BJ (cell line): ENCODE measurements at regions not wholly inside any gene's neighbourhood (a gene's known extent, or its start where the extent isn't known, plus 50 kb on each side); places are given as distances from the start of the nearest gene placed in this dataset.

Experiments used
- CTCF ChIA-PET: fragments of 350-600 bp; formaldehyde crosslinking; extraction: SDS; loops from one replicate; lab custom pipeline; 2021; ENCODE audit warnings: antibody characterized with exemption, inconsistent platforms; lab: Yijun Ruan, JAX
- POLR2A ChIA-PET: fragments of 300-600 bp; sonication (Branson Sonifier 250); formaldehyde crosslinking; extraction: SDS; loops from one replicate; lab custom pipeline; 2021; ENCODE audit warnings: antibody characterized with exemption; lab: Charles Lee
- DNase-seq: peaks from one replicate; pipeline ENCODE4 v3.0.0-alpha.2; 2011; ENCODE audit warnings: low read depth
- H3K27me3 ChIP-seq: 2 replicates; pipeline ENCODE4 v1.6.0; 2011; ENCODE audit warnings: low read length; ENCODE audit not compliant: control insufficient read depth, insufficient read depth
- H3K36me3 ChIP-seq: 2 replicates; pipeline ENCODE4 v1.5.1; 2011; ENCODE audit warnings: low read length; ENCODE audit not compliant: control insufficient read depth, insufficient read depth
- H3K4me3 ChIP-seq: 2 replicates; pipeline ENCODE4 v1.5.1; 2011; ENCODE audit warnings: low read depth, mild to moderate bottlenecking, control low read depth, low read length
- TF ChIP-seq, protein P1 (sequence below): IDR thresholded peaks from 2 replicates; pipeline ENCODE4 v1.5.1; 2011; ENCODE audit warnings: low read depth, mild to moderate bottlenecking, control low read depth, inconsistent platforms, low read length, moderate library complexity; ENCODE audit not compliant: insufficient read depth

DNA sequence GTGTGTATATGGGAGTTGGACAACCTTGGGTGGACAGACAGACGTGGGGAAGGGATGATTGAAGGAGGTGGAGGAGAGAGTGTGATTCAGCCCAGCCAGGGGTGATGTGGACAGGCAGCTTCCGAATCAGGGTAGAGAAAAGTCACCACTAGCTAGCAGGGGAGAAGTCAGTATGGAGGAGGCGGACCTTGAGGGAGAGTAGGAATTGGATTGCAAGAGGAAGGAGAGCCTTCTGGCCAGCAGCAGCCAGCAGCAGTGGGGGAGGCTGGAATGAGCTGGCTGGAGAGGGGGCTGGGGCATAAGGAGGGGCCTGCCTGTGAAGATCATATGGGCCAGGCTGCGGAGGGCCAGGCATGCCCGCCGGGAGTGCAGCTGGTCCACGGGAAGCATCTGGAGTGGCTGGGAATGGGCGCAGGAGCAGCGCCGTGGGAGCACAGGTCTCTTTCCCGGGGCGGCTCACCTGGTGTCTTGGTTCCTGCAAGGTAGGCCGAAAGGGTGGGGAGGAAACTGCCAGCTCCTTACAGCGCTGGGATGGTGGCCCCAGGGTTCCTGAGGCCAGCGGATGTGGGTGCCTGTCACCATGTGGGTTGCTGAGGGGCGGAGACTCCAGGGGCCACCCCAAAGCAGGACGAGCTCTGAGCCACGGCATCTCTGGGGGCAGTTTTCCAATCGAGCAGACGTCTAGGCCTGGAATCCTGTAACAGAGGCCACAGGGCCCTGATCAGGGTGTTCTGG, 235.3 kb downstream of the SEC14L1 start:
- H3K4me3 ChIP-seq, result peak overlapping the region; percentile 78
- POLR2A ChIA-PET, result interaction anchor here (0.9 kb wide), 1 partner anchor 53 kb away, joined by 4 read pairs; no protein-coding TSS in a partner anchor
- CTCF ChIA-PET, result interaction anchor here (0.5 to 2.1 kb wide), 14 partner anchors 11 to 119 kb away, joined by 3 to 6 read pairs (median 3); no protein-coding TSS in a partner anchor
- TF ChIP-seq, protein P1, sequence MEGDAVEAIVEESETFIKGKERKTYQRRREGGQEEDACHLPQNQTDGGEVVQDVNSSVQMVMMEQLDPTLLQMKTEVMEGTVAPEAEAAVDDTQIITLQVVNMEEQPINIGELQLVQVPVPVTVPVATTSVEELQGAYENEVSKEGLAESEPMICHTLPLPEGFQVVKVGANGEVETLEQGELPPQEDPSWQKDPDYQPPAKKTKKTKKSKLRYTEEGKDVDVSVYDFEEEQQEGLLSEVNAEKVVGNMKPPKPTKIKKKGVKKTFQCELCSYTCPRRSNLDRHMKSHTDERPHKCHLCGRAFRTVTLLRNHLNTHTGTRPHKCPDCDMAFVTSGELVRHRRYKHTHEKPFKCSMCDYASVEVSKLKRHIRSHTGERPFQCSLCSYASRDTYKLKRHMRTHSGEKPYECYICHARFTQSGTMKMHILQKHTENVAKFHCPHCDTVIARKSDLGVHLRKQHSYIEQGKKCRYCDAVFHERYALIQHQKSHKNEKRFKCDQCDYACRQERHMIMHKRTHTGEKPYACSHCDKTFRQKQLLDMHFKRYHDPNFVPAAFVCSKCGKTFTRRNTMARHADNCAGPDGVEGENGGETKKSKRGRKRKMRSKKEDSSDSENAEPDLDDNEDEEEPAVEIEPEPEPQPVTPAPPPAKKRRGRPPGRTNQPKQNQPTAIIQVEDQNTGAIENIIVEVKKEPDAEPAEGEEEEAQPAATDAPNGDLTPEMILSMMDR, result no peak
- peaks cover 3% of the 10 kb centered on the region; the same call in 1 of the 2 replicates for H3K36me3 ChIP-seq
- no peak for DNase-seq
- H3K27me3 ChIP-seq, result no peaks in the 10 kb centered on the region

DNA sequence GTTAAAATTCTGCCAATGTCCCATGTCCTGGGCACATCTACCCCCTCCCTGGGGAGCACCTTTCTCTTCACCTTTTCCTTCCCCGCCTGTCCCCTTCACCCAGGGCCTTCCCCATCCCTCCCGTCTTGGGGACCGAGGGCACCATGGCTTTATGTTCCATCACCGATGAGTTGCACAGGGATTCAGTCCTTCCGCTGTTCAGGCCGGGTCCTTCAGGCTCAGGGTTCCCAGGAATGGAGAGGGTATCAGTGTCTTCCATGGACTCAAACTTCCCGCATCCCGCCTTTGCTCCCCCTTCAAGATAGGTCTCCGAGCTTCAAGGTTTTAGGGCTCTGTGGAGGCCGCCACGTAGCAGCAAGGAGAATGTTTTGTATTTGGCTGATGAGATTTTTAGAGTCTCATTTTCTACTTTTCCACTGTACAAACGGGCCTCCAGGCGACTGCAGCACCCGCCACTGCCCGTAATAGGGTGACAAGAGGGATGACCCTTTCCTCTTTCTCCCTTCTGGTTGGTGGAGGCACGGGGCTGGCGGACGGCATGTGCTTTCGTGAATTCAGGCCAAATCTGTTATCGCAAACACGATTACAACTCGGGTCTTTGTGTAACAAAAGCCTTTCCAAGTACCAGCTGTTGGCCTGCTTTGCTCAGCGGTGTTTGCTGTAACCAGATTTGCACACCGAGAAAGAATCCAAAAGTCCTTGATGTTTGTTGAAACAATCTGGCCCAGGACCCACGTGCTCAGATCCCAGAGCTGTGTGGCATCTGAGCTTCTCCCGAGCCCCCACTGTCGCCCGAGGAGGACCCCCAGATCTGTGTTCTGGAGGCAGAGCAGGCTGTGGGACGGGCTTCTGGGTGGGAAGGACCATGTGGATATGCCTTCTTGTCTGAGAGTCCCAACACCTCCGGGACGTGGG, 236.3 kb downstream of the SEC14L1 start:
- POLR2A ChIA-PET, result interaction anchor here (0.7 kb wide), 1 partner anchor 27 kb away, joined by 4 read pairs; no protein-coding TSS in a partner anchor

DNA sequence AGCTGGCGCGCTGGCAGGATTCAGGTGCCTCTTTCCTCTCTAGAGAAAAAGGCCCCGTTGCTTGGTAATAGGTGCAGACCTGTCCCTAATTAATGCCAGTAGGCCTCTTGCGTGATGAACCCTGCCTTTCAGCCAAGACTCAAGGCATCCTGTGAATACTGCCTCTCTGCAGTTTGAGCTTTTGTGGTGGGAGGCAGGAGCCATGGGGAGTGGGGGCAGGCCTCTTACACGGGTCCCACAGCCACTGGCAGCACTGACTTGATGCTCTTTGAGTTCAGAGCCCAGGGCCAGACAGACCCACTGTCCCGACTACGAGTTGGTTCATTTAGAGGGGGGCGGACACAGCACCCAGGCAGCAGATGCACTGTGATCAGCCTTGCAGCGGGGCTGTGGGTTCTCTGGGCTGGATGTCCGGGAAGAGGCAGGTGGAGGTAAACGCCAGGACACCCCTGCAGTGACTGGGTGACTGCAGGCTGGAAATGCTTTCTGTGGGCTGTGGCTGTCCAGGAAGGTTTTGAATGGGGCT, 237.0 kb downstream of the SEC14L1 start:
- CTCF ChIA-PET, result interaction anchor here (1.0 to 1.6 kb wide), 4 partner anchors 9 to 52 kb away, joined by 3 to 6 read pairs (median 4); no protein-coding TSS in a partner anchor
- Histone ChIP-seq H3K4me3 (no peak overlapping the region), H3K27me3 (no peaks in the 10 kb centered on the region), H3K36me3 (peaks cover 3% of the 10 kb centered on the region; the same call in 1 of the 2 replicates)
- no peak for DNase-seq
- POLR2A ChIA-PET, result no interaction called here
- TF ChIP-seq, protein P1, result no peak

More for the DNA sequence above, 236.3 kb downstream of the SEC14L1 start:
- CTCF ChIA-PET, result interaction anchor here (1.0 to 2.1 kb wide), 12 partner anchors 10 to 118 kb away, joined by 3 to 6 read pairs (median 3); no protein-coding TSS in a partner anchor
- Histone ChIP-seq H3K27me3 (no peaks in the 10 kb centered on the region), H3K36me3 (peaks cover 3% of the 10 kb centered on the region; the same call in 1 of the 2 replicates), H3K4me3 (peak overlapping the region; percentile 78)
- TF ChIP-seq, protein P1, result no peak
- no peak for DNase-seq

GRCh38 chr17:77378318-77379064, 237.7 kb downstream of the SEC14L1 start:
- no peak for DNase-seq
- POLR2A ChIA-PET, result no interaction called here
- CTCF ChIA-PET, result interaction anchor here (1.3 kb wide), 1 partner anchor 27 kb away, joined by 3 read pairs; no protein-coding TSS in a partner anchor
- no peaks in the 10 kb centered on the region for H3K27me3 ChIP-seq
- H3K4me3 ChIP-seq, result no peak overlapping the region
- H3K36me3 ChIP-seq, result peaks cover 3% of the 10 kb centered on the region; the same call in 1 of the 2 replicates
- TF ChIP-seq, protein P1, result no peak
